HL-60 (cell line): ENCODE measurements at regions not wholly inside any gene's neighbourhood (a gene's known extent, or its start where the extent isn't known, plus 50 kb on each side); places are given as distances from the start of the nearest gene placed in this dataset.

Experiments used
- DNase-seq, 2 experiments: peaks; one replicate each; pipeline ENCODE4 v3.0.0-alpha.2; 2010 to 2020; ENCODE audit warnings: low read depth in 1 of 2, low spot score in 1 of 2
- H3K27ac ChIP-seq: fragments of 250-450 bp; sonication (Bioruptor Pico); replicated peaks from 2 replicates; pipeline ENCODE4 v1.5.1; 2020; ENCODE audit warnings: mild to moderate bottlenecking, moderate library complexity
- H3K27me3 ChIP-seq: fragments of 250-450 bp; sonication (Bioruptor Pico); 2 replicates; pipeline ENCODE4 v1.5.1; 2021; ENCODE audit warnings: mild to moderate bottlenecking, moderate library complexity; ENCODE audit not compliant: insufficient read depth, poor library complexity, severe bottlenecking
- H3K4me3 ChIP-seq: replicated peaks from 2 replicates; pipeline ENCODE4 v1.5.1; 2011; ENCODE audit warnings: mild to moderate bottlenecking, control low read depth, low read length; ENCODE audit not compliant: insufficient read depth
- CTCF ChIP-seq: IDR thresholded peaks from one replicate; pipeline ENCODE4 v1.5.1; 2011; ENCODE audit warnings: low read length, control low read depth, inconsistent platforms; ENCODE audit not compliant: insufficient read depth
- GABPA ChIP-seq: IDR thresholded peaks from 2 replicates; pipeline ENCODE4 v1.6.1; 2012; ENCODE audit warnings: low read depth
- POLR2AphosphoS5 ChIP-seq: IDR thresholded peaks from 2 replicates; pipeline ENCODE4 v1.6.1; 2012; ENCODE audit warnings: low read depth
- REST ChIP-seq: IDR thresholded peaks from 2 replicates; pipeline ENCODE4 v1.6.1; 2012; ENCODE audit warnings: low read depth; ENCODE audit not compliant: insufficient replicate concordance
- SPI1 ChIP-seq: IDR thresholded peaks from 2 replicates; pipeline ENCODE4 v1.6.1; 2012; ENCODE audit warnings: low read depth, mild to moderate bottlenecking, borderline replicate concordance

- no peak for DNase-seq
- Histone ChIP-seq H3K4me3 (no peak overlapping the region), H3K27ac (no peak overlapping the region), H3K27me3 (no peaks in the 10 kb centered on the region)
- no peak for TF ChIP-seq POLR2AphosphoS5
These were observed 458.9 kb downstream of the HACE1 start for GRCh38 chr6:104400844-104401243.

- H3K4me3 ChIP-seq = no peak overlapping the region
- peak; percentile 69; the same call in 1 of the 2 replicates for TF ChIP-seq SPI1
- TF ChIP-seq REST = no peak
- no peak for TF ChIP-seq CTCF
- no peak for TF ChIP-seq POLR2AphosphoS5
- TF ChIP-seq GABPA = no peak
- peak; percentile 10 for DNase-seq
- no peaks in the 10 kb centered on the region for H3K27me3 ChIP-seq
- no peak overlapping the region for H3K27ac ChIP-seq
These were observed 463.6 kb downstream of the HACE1 start for GRCh38 chr6:104396077-104396476.

GRCh38 chr6:104381907-104382306 is 477.8 kb downstream of the HACE1 start:
- TF ChIP-seq POLR2AphosphoS5 (no peak), CTCF (no peak), GABPA (no peak)
- H3K27ac ChIP-seq = no peak overlapping the region
- no peaks in the 10 kb centered on the region for H3K27me3 ChIP-seq
- no peak overlapping the region for H3K4me3 ChIP-seq
- no peak for DNase-seq

- no peak overlapping the region for H3K4me3 ChIP-seq
- TF ChIP-seq REST (no peak), GABPA (no peak), SPI1 (no peak), CTCF (no peak), POLR2AphosphoS5 (no peak)
- DNase-seq = no peak
- H3K27me3 ChIP-seq = peaks cover 2% of the 10 kb centered on the region
- H3K27ac ChIP-seq = no peak overlapping the region
These were observed 494.1 kb downstream of the HACE1 start for GRCh38 chr6:104365451-104366234.
